HEK293T (cell line): ENCODE measurements at regions not wholly inside any gene's neighbourhood (a gene's known extent, or its start where the extent isn't known, plus 50 kb on each side); places are given as distances from the start of the nearest gene placed in this dataset.
"Not testable (repeated sequence)": the region's sequence is repeated elsewhere in the genome, so short reads cannot be mapped to it uniquely, and the experiment has no call there.

Source experiments
- CTCF ChIA-PET: fragments of 350-600 bp; formaldehyde crosslinking; extraction: SDS; loops from one replicate; lab custom pipeline; 2021; ENCODE audit warnings: antibody characterized with exemption, inconsistent platforms; lab: Yijun Ruan, JAX
- POLR2A ChIA-PET: fragments of 350-600 bp; formaldehyde crosslinking; extraction: SDS; loops from one replicate; lab custom pipeline; 2020; ENCODE audit warnings: antibody characterized with exemption, inconsistent platforms; lab: Yijun Ruan, JAX
- DNase-seq: peaks from one replicate; pipeline ENCODE4 v3.0.0; 2012; ENCODE audit warnings: mixed read lengths; ENCODE audit errors: extremely low spot score
- ARNT ChIP-seq: fragments of 450-650 bp; IDR thresholded peaks from 2 replicates; pipeline ENCODE4 v1.6.1; 2017; ENCODE audit warnings: mild to moderate bottlenecking
- CTBP1 ChIP-seq: fragments of 450-650 bp; IDR thresholded peaks from 2 replicates; pipeline ENCODE4 v1.6.1; 2016; ENCODE audit warnings: borderline replicate concordance
- ELF4 ChIP-seq: fragments of 450-650 bp; IDR thresholded peaks from 2 replicates; pipeline ENCODE4 v1.6.1; 2017; ENCODE audit warnings: antibody characterized with exemption
- FOXA1 ChIP-seq: fragments of 450-650 bp; IDR thresholded peaks from 2 replicates; pipeline ENCODE4 v1.6.1; 2016; ENCODE audit warnings: mild to moderate bottlenecking
- FOXK2 ChIP-seq: fragments of 450-650 bp; IDR thresholded peaks from 2 replicates; pipeline ENCODE4 v1.6.1; 2016; ENCODE audit warnings: mild to moderate bottlenecking
- FOXM1 ChIP-seq: fragments of 450-650 bp; IDR thresholded peaks from 2 replicates; pipeline ENCODE4 v1.6.1; 2017; ENCODE audit warnings: mild to moderate bottlenecking, borderline replicate concordance
- HDGF ChIP-seq: fragments of 450-650 bp; IDR thresholded peaks from 2 replicates; pipeline ENCODE4 v1.6.1; 2017; ENCODE audit warnings: antibody characterized with exemption, borderline replicate concordance
- L3MBTL2 ChIP-seq: fragments of 450-650 bp; conservative IDR thresholded peaks from 2 replicates; pipeline ENCODE4 v1.6.1; 2016; ENCODE audit warnings: mild to moderate bottlenecking
- LEF1 ChIP-seq: fragments of 450-650 bp; IDR thresholded peaks from 2 replicates; pipeline ENCODE4 v1.6.1; 2017; ENCODE audit warnings: mild to moderate bottlenecking, borderline replicate concordance
- NFRKB ChIP-seq: fragments of 450-650 bp; IDR thresholded peaks from 2 replicates; pipeline ENCODE4 v1.6.1; 2016; ENCODE audit warnings: mild to moderate bottlenecking, moderate library complexity
- PKNOX1 ChIP-seq: fragments of 450-650 bp; IDR thresholded peaks from 2 replicates; pipeline ENCODE4 v1.6.1; 2016
- SP1 ChIP-seq: fragments of 450-650 bp; IDR thresholded peaks from 2 replicates; pipeline ENCODE4 v1.6.1; 2017
- SUZ12 ChIP-seq: fragments of 450-650 bp; IDR thresholded peaks from 2 replicates; pipeline ENCODE4 v1.6.1; 2016; ENCODE audit warnings: mild to moderate bottlenecking
- TARDBP ChIP-seq: fragments of 450-650 bp; IDR thresholded peaks from 2 replicates; pipeline ENCODE4 v1.6.1; 2016
- ZNF384 ChIP-seq: fragments of 450-650 bp; IDR thresholded peaks from 2 replicates; pipeline ENCODE4 v1.6.1; 2016

- no peak for TF ChIP-seq SUZ12
- TF ChIP-seq PKNOX1: no peak
- no peak for TF ChIP-seq TARDBP
- no peak for TF ChIP-seq ELF4
- no peak for TF ChIP-seq SP1
- no peak for TF ChIP-seq NFRKB
- ChIA-PET POLR2A (interaction anchor here (0.7 kb wide), 1 partner anchor 66 kb away, joined by 3 read pairs; no protein-coding TSS in a partner anchor), CTCF (no interaction called here)
- DNase-seq: no peak
Measured at GRCh38 chr9:83130541-83130940, 67.6 kb upstream of the RASEF start.

GRCh38 chr9:83125671-83126070, 62.7 kb upstream of the RASEF start:
- no peak for DNase-seq
- ChIA-PET POLR2A (no interaction called here), CTCF (no interaction called here)
- TF ChIP-seq TARDBP (no peak), FOXA1 (no peak), NFRKB (no peak), CTBP1 (no peak), PKNOX1 (no peak), FOXM1 (no peak), L3MBTL2 (no peak), FOXK2 (no peak), SP1 (no peak), LEF1 (no peak), HDGF (no peak), SUZ12 (no peak)

GRCh38 chr9:83119873-83120272, 56.9 kb upstream of the RASEF start:
- DNase-seq: no peak
- ChIA-PET POLR2A (no interaction called here), CTCF (no interaction called here)
- no peak for TF ChIP-seq FOXM1
- no peak for TF ChIP-seq LEF1
- TF ChIP-seq L3MBTL2: no peak
- TF ChIP-seq ZNF384: no peak
- TF ChIP-seq FOXK2: no peak
- no peak for TF ChIP-seq ARNT
- TF ChIP-seq CTBP1: no peak
- TF ChIP-seq PKNOX1: no peak
- no peak for TF ChIP-seq TARDBP
- no peak for TF ChIP-seq FOXA1

- CTCF ChIA-PET: no interaction called here
- no peak for TF ChIP-seq FOXA1
- no peak for TF ChIP-seq SUZ12
- TF ChIP-seq ELF4: no peak
- no peak for TF ChIP-seq LEF1
- TF ChIP-seq CTBP1: no peak
- TF ChIP-seq FOXM1: no peak
- TF ChIP-seq ARNT: no peak
- TF ChIP-seq L3MBTL2: no peak
- TF ChIP-seq HDGF: no peak
- no peak for TF ChIP-seq ZNF384
- no peak for TF ChIP-seq PKNOX1
- DNase-seq: no peak
- POLR2A ChIA-PET: no interaction called here
Measured at GRCh38 chr9:83116026-83116425, 53.1 kb upstream of the RASEF start.

- DNase-seq, CTCF ChIA-PET, POLR2A ChIA-PET: not testable (repeated sequence)
Measured at GRCh38 chr9:83113445-83113844, 50.5 kb upstream of the RASEF start.
